GM21515 (cell line): ENCODE measurements at regions not wholly inside any gene's neighbourhood (a gene's known extent, or its start where the extent isn't known, plus 50 kb on each side); places are given as distances from the start of the nearest gene placed in this dataset.
"Not testable (repeated sequence)": the region's sequence is repeated elsewhere in the genome, so short reads cannot be mapped to it uniquely, and the experiment has no call there.

ENCODE experiments used
- ATAC-seq: cut with Tn5 transposase; IDR thresholded peaks from one replicate; pipeline ENCODE4 v1.9.1; 2021; ENCODE audit not compliant: unreplicated experiment

DNA sequence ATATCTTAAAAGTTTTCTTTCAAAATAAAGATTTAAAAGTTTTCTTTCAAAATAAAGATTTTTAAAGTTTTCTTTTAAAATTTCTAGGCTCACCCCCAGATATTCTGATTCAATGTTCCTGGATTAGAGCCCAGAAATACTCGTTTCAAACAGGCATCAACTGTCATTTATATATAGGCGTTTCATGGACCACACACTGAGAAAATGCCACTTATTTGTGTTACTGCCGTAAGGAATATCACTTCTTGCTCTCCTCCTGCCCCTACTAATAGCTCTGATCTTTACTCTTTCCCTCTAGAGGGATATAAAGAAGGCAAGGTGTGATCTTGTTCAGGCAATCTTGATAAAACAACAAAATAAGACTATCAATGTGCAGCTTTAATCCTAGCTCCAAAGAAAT, 1324.1 kb downstream of the CDH8 start:
- no peak for ATAC-seq

DNA sequence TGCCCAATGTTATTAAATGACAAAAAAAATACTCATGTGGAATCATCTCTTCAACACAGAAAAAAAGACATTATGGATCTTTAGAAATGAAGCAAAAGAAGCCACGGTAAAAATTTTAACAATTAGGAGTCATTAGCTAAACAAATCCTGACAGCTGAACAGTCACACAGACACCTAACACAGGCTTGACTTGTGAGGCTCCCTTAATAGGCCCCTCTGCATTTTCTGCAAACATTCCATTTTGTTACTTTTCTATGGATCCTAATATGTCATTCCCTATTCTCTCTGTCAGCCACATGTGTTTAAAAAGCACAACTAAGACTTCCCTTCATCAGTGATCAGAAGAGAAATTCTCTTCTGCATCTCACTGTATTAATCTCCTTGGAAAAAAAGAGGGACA, 1331.5 kb downstream of the CDH8 start:
- no peak for ATAC-seq

DNA sequence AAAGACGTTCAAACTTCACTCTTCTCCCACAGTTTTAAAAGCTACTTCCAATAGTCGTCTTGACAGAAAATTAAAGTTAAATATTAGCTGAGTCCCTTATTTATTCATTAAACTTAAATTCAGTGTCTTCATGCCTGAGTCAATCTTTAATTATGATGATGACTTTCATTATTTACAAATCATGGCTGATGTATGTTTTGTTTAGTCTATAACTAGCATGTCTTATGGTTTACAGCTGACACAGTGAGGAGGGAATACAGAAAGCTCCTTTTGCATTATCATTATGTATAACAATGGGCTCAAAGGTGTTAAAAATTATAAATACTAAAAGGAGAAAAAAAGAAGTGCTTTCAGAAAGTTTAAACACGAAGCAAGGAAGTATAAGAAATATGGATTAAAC, 1333.1 kb downstream of the CDH8 start:
- no peak for ATAC-seq

DNA sequence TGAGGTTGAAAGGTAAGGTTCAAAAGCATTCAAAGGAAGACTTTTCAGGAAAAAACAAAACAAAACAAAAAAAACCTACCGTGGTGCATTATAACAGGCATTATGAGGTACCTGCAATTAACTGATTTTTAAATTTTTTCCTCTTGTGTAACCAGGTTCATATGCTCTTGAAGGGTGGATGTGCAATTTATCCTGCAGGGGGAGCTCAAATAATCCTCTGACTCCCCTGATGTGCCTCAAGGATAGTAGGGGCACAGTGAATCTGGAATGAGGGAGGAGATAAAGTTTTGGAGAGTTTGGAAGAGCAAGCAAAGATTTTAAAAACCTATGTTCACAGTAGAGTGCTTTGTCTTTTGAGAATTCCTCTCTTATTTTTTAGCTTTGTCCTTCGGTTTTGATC, 1349.4 kb downstream of the CDH8 start:
- ATAC-seq = no peak

DNA sequence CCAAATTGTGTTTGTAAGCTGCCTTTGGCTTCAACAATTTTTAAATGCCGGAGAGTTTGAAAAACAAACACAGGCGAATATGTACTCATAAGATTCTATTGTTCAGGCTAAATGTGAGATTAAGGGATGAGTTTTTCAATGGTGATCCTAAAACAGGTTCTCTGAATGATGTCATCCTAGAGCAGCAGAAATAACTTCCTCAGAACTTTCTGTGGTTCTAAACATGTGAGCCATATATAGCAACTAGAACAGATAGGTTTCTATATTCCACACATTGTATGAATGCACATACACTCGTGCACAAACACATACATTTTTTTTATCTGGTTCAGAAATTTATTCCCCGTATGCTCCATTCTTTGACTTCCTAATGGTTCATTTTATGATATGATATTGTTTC, 1352.2 kb downstream of the CDH8 start:
- no peak for ATAC-seq

DNA sequence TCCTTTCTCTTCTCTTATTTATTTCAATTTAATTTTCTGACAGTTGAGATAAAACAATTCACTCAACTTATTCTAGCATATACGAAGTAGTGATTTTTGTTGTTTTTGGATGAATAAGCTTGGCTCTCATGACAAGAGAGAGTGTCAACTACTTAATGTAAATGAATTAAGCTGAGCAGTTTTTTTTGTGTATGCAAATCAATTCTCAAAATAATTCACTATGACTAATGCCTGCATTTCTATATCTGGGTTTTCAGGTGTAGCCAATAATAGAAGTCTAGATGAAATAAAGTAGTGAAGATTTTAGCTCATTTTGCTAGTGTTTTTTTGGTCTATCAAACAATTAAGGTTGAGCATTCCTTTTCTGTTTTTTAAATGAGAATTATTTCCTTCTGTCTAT, 1354.0 kb downstream of the CDH8 start:
- no peak for ATAC-seq

DNA sequence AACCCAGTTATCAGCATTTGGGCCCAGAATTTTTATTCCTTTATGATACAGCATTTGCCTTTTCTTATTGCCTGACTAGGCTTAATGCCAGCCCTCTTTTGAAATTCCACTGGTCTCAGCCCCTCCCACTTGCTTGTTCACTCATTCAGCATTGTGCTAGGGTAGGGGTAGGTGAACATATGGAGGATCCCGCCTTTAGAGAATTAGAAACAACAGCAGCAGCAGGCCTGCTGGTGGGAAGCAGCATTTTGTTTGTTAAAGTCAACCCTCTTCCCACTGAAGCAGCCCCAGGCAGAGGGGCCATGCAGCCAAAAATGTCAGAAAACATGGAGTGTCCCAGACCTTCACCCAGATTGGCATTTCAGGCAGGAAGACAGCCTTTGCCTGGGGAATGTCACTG, 1355.2 kb downstream of the CDH8 start:
- ATAC-seq = no peak

DNA sequence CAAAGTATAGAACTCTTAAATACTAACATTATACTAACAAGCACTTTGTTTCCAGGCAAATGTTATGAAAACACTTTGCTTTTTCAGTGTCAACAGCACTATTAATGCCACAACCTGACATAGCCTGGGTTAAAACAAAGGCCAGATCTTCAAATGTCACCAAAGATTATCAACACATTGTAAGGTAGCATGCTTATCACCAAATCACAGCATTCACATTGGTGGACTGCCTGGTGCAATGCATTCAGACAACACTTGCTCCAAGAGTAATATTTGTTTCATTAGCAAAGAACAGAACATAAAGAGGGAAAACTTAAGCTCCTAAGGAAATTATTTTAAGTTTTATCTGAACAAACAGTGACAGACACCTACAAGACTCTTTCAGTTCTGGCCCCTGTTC, 1361.2 kb downstream of the CDH8 start:
- no peak for ATAC-seq

DNA sequence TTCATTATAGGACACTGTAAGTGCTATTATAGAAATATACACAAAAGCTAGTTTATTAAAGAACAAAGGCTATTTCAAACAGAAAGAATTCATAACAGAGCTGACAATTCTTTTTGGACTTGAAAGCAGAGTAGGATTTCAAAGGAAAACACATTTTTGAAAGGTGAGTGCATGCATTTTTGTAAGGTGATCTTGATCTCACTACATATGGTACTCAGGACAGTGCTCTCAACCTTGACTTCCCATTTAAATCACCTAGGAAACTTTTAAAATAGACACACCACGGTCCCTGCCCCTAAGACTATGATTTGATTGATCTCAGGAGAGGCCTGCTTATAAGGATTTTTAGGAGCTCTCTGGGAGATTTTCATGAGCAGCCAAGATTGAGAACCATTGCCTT, 1362.0 kb downstream of the CDH8 start:
- ATAC-seq = no peak

DNA sequence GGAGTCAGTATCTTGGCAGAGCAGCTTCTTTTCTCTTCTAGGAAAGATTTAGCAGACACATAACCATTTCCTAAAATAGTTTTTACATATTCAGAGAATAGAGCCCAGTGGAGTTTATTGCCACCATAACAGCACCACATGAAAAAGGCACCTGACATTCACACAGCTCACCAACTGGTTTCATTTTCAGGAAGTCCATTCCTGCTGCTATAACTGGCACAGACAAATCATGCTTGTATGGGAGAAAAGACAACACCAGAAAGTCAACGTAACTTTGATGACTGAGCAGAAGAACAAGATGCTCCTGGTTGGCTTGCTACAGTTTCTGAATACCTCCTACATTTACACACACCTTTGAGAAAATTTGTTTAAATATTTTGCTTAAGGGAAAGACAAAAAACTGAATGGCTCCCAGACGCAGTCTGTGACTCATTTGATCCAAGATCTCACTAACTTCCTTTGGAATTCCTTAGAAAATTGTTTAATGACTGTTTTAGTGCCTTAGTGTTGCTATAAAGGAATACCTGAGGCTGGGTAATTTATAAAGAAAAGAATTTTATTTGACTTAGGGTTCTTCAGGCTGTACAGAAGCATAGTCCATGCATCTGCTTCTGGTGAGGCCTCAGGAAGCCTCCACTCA, 1380.6 kb downstream of the CDH8 start:
- no peak for ATAC-seq

DNA sequence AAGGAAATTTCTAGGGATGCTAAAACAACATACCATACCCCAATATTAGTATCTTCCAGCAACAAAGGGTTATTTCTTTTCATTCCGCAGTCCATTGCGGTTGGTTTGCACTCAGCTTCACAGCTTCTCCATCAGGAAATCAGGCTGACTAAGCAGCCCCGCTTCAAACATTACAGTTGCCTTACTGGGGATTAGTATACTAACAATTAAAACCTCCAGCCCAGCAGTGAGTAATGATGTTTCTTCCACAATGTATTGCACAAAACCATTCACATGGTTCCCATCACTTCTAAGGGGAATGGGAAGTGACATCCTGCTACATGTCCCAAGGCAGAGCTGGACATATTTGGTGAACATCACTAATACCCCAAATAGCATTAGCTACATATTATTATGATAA, 1384.9 kb downstream of the CDH8 start:
- ATAC-seq = no peak

DNA sequence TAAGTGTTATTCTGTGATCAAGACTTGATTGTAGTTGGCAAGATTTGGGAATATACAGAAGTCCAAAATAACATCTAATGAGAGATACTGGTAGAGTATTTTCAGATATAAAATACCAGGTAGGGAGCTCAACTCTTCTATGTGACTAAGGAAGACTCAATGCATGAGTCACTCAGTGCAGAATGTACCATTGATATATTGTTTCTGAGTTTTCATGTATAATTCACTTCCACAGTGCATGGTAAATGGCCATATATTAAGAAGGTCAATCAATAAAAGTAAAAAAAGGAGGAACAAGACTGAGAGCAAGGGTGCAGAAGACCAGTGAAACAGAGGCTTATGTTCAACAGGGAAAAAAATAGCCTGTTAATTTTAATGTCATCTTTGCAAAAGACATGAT, 1387.9 kb downstream of the CDH8 start:
- ATAC-seq = no peak

DNA sequence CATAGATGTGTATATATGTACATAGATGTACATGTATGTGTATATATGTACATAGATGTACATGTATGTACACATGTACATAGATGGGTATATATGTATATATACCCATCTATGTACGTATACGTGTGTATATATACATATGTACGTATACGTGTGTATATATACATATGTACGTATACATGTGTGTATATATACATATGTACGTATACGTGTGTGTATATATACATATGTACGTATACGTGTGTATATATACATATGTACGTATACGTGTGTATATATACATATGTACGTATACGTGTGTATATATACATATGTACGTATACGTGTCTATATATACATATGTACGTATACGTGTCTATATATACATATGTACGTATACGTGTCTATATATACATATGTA, 1388.8 kb downstream of the CDH8 start:
- ATAC-seq = not testable (repeated sequence)

DNA sequence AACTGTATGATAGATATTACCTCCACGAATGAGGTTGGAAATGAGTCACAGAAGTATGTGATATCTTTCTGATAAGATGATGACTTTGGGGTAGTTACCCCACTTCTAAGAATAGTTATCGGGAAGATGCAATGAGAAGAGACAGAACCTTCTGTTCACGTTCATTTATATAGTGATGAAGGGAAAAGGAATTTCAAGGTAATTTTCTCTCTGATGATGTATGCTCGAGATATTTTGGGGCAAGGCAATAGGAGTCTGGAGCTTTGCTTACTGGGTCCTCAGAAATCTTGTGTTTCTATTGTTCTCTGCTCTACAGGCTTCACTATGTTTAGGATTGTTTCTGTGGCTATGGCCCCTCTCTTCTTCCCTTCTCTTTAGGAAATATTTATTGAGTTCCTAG, 1389.6 kb downstream of the CDH8 start:
- no peak for ATAC-seq

DNA sequence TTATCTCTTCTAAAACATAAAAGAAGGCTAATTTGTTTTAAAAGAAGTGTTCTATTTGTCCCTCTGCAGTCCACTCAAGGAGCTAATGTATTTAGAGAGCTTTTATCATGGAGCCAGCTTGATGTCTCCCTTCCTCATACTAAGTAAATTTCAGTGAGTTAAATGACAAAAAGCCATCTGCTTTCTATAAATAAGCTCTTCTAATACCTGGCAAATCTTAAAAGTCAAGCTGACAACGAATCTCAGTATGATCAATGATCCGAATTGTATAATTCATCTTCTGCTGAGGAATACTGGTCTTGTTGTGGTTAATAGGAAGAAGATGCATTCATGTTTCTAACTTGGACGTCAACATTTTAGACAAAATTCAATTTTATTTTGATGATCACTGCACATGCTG, 1390.7 kb downstream of the CDH8 start:
- no peak for ATAC-seq

DNA sequence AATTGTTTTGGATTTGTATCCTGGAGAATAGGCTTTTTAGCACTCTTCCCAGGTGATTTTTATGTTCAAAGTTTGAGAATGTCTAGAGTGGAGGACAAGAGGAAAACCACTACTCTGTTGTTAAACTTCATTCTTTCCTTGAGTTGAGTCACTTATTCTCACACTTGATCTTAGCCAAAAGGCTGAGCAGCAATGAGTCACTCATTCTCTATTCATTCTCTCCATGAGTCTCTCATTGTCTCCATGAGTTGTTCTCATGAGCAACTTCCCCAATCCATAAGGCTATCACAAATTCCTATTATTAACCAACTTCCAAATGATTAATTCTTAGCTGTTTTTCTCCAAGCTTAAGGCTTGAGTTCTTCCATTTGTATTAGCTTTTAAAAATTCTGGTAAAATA, 1393.3 kb downstream of the CDH8 start:
- no peak for ATAC-seq

DNA sequence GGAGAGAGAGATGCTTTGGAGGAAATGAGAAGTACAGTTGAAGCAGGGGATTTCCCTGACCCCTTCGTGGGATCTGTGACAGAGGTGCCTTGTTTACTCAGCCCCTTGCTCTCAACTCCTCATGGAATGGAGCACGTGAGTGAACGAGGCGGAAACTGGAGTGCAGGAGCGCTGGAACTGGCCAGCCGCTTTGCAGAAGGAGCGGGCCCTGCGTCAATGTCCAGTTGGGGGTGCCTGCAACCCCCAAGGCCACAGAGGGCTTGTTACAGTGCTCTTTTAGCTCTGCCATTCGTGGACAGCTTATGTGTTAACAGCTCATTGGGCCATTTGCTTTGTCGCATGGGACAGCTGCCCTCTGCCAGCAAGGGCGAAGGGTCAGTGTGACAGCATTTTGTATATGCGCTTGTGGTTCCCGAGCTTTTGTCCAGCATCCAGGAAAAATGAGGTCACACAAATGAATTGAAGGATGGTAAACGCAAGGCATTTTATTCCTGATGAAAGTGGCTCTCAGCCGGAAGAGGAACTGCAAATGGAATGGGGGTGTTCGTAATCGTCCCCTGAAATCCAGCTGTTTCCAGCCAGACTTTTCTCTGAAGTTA, 1395.1 kb downstream of the CDH8 start:
- no peak for ATAC-seq

DNA sequence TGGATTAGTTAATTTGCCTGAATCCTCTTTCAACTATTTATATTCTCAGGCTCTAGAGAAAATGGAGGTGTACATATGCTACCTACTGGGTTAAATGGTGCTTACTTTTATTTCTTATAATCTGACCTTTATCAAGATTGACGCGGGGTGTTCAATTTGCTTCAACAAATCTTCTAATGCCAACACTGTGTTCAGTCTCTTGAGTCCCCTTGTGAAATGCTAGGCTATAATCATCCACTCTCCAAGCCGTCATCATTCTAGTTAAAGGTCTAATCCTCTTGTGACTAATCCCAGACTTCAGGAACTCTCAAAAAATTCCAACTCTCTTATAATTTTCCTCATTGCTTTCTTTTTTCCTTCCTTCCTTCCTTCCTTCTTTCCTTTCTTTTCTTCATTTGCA, 1396.2 kb downstream of the CDH8 start:
- ATAC-seq = no peak

DNA sequence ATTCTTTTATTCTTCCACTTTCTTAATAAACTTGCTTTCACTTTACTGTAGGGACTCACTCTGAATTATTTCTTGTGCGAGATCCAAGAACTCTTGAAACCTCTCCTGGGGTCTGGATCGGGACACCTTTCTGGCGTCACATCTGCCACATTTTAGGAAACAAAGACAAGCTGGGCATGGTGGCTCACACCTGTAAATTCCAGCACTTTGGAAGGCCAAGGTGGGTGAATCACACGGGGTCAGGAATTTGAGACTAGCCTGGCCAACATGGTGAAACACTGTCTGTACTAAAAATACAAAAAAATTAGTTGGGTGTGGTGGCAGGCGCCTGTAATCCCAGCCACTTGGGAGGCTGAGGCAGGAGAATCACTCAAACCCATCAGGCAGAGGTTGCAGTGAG, 1399.6 kb downstream of the CDH8 start:
- not testable (repeated sequence) for ATAC-seq

DNA sequence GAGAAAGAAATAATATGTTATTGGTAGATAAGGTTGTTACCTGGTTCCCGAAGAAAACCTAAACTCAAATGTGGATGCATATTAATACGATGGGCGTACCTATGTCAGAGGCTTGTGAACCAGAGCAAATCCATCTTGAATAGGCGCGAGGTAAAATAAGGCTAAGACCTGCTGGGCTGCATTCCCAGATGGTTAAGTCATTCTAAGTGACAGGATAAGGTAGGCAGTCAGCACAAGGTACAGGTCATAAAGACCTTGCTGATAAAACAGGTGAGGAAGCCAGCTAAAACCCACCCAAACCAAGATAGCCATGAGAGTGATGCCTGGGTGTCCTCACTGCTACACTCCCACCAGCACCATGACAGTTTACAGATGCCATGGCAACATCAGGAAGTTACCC, 1400.1 kb downstream of the CDH8 start:
- no peak for ATAC-seq

DNA sequence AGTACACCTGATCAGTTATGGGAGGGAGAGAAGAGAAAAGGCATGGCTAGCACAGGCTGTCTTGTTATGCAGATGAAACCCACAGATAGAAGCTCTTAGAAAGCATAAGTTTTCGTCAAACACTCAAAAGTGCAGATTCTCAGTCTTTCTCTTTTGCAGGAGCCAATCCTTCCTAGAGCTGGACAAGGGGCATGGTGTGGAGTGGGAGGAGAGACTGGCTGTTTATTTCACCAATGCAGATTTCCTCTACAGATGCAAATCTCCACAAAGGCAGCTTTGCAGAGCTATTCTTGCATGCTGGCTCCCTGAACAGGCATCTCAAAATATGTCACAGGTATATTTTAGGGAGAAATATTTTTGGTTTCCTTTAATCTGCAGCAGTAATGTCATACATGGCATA, 1400.7 kb downstream of the CDH8 start:
- ATAC-seq = no peak

DNA sequence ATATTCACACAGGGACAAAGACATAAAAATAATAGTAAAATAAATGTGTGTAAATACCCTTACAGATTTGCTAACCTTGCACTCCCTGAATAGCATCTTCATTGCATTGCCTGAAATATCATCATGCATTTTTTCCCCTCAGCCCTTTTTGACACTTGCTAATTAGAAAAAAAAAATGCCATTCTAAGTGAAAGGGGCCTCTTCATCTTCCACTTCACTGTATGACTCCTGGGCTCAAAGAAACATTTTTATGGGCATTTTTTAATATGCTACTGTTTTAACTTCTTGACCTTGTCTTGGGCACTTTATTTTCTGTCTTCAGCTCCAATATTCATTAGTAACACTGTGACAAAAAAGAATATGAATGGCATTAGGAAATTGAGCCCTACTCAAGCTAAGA, 1424.4 kb downstream of the CDH8 start:
- ATAC-seq = no peak

DNA sequence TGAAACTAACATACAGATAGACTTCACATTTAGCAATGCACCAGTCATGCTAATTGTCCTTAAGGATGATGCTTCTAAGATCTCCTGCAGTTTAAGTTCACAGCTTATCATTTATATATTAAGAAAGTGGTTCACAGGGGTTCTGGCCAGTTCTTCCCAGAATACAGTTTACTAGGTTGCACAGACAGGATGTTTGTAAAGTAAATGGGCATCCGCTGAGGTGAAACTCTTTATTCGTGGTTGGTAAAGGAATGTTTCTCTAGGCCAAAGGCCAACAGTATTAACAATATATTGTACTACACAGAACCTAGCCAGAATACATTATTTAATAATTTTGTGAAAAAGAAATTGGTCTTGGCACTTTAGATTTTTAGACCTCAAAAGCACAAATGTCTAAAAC, 1427.3 kb downstream of the CDH8 start:
- no peak for ATAC-seq
